WTC11 (cell line): ENCODE measurements at regions not wholly inside any gene's neighbourhood (a gene's known extent, or its start where the extent isn't known, plus 50 kb on each side); places are given as distances from the start of the nearest gene placed in this dataset.

Experiments
- CBFB ChIP-seq: sonication (generic); formaldehyde crosslinking; IDR thresholded peaks from 2 replicates; pipeline ENCODE4 v1.8.1; 2022; ENCODE audit warnings: mild to moderate bottlenecking, low read depth, missing genetic modification reagents
- CREB1 ChIP-seq: sonication (generic); formaldehyde crosslinking; IDR thresholded peaks from 2 replicates; pipeline ENCODE4 v1.8.0; 2023; ENCODE audit warnings: mild to moderate bottlenecking, missing genetic modification reagents
- FOXJ3 ChIP-seq: sonication (generic); formaldehyde crosslinking; IDR thresholded peaks from 2 replicates; pipeline ENCODE4 v1.9.0; 2021; ENCODE audit warnings: missing genetic modification reagents, mild to moderate bottlenecking, borderline replicate concordance
- FOXK1 ChIP-seq: sonication (generic); formaldehyde crosslinking; IDR thresholded peaks from 2 replicates; pipeline ENCODE4 v1.8.0; 2022; ENCODE audit warnings: mild to moderate bottlenecking, moderate library complexity, missing genetic modification reagents
- IRF2 ChIP-seq: sonication (generic); formaldehyde crosslinking; IDR thresholded peaks from 2 replicates; pipeline ENCODE4 v1.8.0; 2022; ENCODE audit warnings: low read depth, missing genetic modification reagents, borderline replicate concordance
- JUN ChIP-seq: sonication (generic); formaldehyde crosslinking; IDR thresholded peaks from 2 replicates; pipeline ENCODE4 v1.8.0; 2023; ENCODE audit warnings: mild to moderate bottlenecking, missing genetic modification reagents
- MXD4 ChIP-seq: fragments of 250-450 bp; sonication (Bioruptor Pico); IDR thresholded peaks from 2 replicates; pipeline ENCODE4 v1.8.0; 2021; ENCODE audit warnings: mild to moderate bottlenecking, moderate library complexity, borderline replicate concordance
- MYBL2 ChIP-seq: sonication (generic); formaldehyde crosslinking; IDR thresholded peaks from 2 replicates; pipeline ENCODE4 v1.8.1; 2023; ENCODE audit warnings: mild to moderate bottlenecking, moderate library complexity, missing genetic modification reagents
- NR2C2 ChIP-seq: sonication (generic); formaldehyde crosslinking; IDR thresholded peaks from 2 replicates; pipeline ENCODE4 v1.8.0; 2022; ENCODE audit warnings: mild to moderate bottlenecking, missing genetic modification reagents
- PRRX2 ChIP-seq: fragments of 250-450 bp; sonication (Bioruptor Pico); IDR thresholded peaks from 2 replicates; pipeline ENCODE4 v1.8.0; 2021; ENCODE audit warnings: mild to moderate bottlenecking
- SMAD4 ChIP-seq: sonication (generic); formaldehyde crosslinking; IDR thresholded peaks from 2 replicates; pipeline ENCODE4 v1.8.0; 2022; ENCODE audit warnings: mild to moderate bottlenecking, missing genetic modification reagents
- SP1 ChIP-seq: sonication (generic); formaldehyde crosslinking; conservative IDR thresholded peaks from 2 replicates; pipeline ENCODE4 v1.8.1; 2022; ENCODE audit warnings: missing genetic modification reagents
- TCF7 ChIP-seq: sonication (generic); formaldehyde crosslinking; IDR thresholded peaks from 2 replicates; pipeline ENCODE4 v1.8.0; 2022; ENCODE audit warnings: mild to moderate bottlenecking, low read depth, missing genetic modification reagents, moderate library complexity
- TP53 ChIP-seq: sonication (generic); formaldehyde crosslinking; IDR thresholded peaks from 2 replicates; pipeline ENCODE4 v1.8.1; 2023; ENCODE audit warnings: mild to moderate bottlenecking, missing genetic modification reagents
- ZBTB21 ChIP-seq: sonication (generic); formaldehyde crosslinking; IDR thresholded peaks from 2 replicates; pipeline ENCODE4 v1.8.1; 2023; ENCODE audit warnings: mild to moderate bottlenecking, missing genetic modification reagents, borderline replicate concordance
- ZNF232 ChIP-seq: sonication (generic); formaldehyde crosslinking; IDR thresholded peaks from 2 replicates; pipeline ENCODE4 v1.8.0; 2022; ENCODE audit warnings: mild to moderate bottlenecking, missing genetic modification reagents
- ZNF416 ChIP-seq: fragments of 250-450 bp; sonication (Bioruptor Pico); IDR thresholded peaks from 2 replicates; pipeline ENCODE4 v1.9.0; 2021; ENCODE audit warnings: mild to moderate bottlenecking, inconsistent platforms
- TF ChIP-seq, protein P1 (sequence below): sonication (generic); formaldehyde crosslinking; IDR thresholded peaks from 2 replicates; pipeline ENCODE4 v1.8.0; 2023; ENCODE audit warnings: missing genetic modification reagents, mild to moderate bottlenecking, borderline replicate concordance
- TF ChIP-seq, protein P2 (sequence below): sonication (generic); formaldehyde crosslinking; IDR thresholded peaks from 2 replicates; pipeline ENCODE4 v1.8.1; 2023; ENCODE audit warnings: mild to moderate bottlenecking, missing genetic modification reagents, moderate library complexity
- TF ChIP-seq, protein P3 (sequence below): sonication (generic); formaldehyde crosslinking; IDR thresholded peaks from 2 replicates; pipeline ENCODE4 v1.8.0; 2022; ENCODE audit warnings: mild to moderate bottlenecking, missing genetic modification reagents
- TF ChIP-seq, protein P4 (sequence below): sonication (generic); formaldehyde crosslinking; IDR thresholded peaks from 2 replicates; pipeline ENCODE4 v1.8.0; 2022; ENCODE audit warnings: mild to moderate bottlenecking, missing genetic modification reagents
- TF ChIP-seq, protein P5 (sequence below): sonication (generic); formaldehyde crosslinking; IDR thresholded peaks from 2 replicates; pipeline ENCODE4 v1.8.1; 2022; ENCODE audit warnings: missing genetic modification reagents, borderline replicate concordance
- TF ChIP-seq, protein P6 (sequence below): sonication (generic); formaldehyde crosslinking; IDR thresholded peaks from 2 replicates; pipeline ENCODE4 v1.8.0; 2023; ENCODE audit warnings: missing genetic modification reagents
- TF ChIP-seq, protein P7 (sequence below): sonication (generic); formaldehyde crosslinking; IDR thresholded peaks from 2 replicates; pipeline ENCODE4 v1.8.0; 2023; ENCODE audit warnings: mild to moderate bottlenecking, missing genetic modification reagents
- TF ChIP-seq, protein P8 (sequence below): sonication (generic); formaldehyde crosslinking; IDR thresholded peaks from 2 replicates; pipeline ENCODE4 v1.8.1; 2022; ENCODE audit warnings: mild to moderate bottlenecking, missing genetic modification reagents, moderate library complexity, borderline replicate concordance

DNA sequence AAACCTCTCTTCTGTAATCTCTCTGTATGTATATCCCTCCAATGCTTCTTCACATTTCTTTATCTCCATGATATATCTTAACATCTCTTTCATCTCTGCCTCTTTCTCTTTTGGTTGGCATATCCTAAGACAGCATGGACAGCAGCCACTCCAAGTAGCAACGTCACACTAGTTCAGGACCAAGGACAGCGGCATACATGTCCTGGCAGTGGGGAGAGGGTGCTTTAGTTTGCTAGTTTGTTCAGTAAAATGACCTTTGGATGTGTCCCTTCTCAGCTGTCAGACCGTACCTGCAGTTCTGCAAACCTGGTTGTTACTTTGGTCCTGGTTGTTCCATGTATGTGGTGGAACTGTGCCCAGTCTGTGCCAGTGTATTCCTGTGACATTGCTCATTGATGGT is 225.6 kb upstream of the ROPN1 start (continued):
- TF ChIP-seq, protein P1, sequence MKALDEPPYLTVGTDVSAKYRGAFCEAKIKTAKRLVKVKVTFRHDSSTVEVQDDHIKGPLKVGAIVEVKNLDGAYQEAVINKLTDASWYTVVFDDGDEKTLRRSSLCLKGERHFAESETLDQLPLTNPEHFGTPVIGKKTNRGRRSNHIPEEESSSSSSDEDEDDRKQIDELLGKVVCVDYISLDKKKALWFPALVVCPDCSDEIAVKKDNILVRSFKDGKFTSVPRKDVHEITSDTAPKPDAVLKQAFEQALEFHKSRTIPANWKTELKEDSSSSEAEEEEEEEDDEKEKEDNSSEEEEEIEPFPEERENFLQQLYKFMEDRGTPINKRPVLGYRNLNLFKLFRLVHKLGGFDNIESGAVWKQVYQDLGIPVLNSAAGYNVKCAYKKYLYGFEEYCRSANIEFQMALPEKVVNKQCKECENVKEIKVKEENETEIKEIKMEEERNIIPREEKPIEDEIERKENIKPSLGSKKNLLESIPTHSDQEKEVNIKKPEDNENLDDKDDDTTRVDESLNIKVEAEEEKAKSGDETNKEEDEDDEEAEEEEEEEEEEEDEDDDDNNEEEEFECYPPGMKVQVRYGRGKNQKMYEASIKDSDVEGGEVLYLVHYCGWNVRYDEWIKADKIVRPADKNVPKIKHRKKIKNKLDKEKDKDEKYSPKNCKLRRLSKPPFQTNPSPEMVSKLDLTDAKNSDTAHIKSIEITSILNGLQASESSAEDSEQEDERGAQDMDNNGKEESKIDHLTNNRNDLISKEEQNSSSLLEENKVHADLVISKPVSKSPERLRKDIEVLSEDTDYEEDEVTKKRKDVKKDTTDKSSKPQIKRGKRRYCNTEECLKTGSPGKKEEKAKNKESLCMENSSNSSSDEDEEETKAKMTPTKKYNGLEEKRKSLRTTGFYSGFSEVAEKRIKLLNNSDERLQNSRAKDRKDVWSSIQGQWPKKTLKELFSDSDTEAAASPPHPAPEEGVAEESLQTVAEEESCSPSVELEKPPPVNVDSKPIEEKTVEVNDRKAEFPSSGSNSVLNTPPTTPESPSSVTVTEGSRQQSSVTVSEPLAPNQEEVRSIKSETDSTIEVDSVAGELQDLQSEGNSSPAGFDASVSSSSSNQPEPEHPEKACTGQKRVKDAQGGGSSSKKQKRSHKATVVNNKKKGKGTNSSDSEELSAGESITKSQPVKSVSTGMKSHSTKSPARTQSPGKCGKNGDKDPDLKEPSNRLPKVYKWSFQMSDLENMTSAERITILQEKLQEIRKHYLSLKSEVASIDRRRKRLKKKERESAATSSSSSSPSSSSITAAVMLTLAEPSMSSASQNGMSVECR (CRISPR knock-in tag) = peak; percentile 93; the same call in 1 of the 2 replicates
- TF ChIP-seq PRRX2 (CRISPR knock-in tag) (no peak), ZNF232 (peak; percentile 97), TCF7 (CRISPR knock-in tag) (0 out of 2 replicates have a peak, but pooled peaks have one; percentile 42), JUN (CRISPR knock-in tag) (peak; percentile 91; the same call in 1 of the 2 replicates), MYBL2 (peak; percentile 53; the same call in 1 of the 2 replicates), ZBTB21 (CRISPR knock-in tag) (peak; percentile 90), MXD4 (CRISPR knock-in tag) (no peak), TP53 (CRISPR knock-in tag) (peak; percentile 84), NR2C2 (CRISPR knock-in tag) (0 out of 2 replicates have a peak, but pooled peaks have one; percentile 49), CREB1 (peak; percentile 77; the same call in 1 of the 2 replicates), FOXJ3 (no peak), ZNF416 (CRISPR knock-in tag) (no peak), SMAD4 (peak; percentile 87; the same call in 1 of the 2 replicates), FOXK1 (CRISPR knock-in tag) (peak; percentile 50; the same call in 1 of the 2 replicates), SP1 (CRISPR knock-in tag) (0 out of 2 replicates have a peak, but pooled peaks have one; percentile 23), IRF2 (CRISPR knock-in tag) (peak; percentile 78; the same call in 1 of the 2 replicates), CBFB (CRISPR knock-in tag) (0 out of 2 replicates have a peak, but pooled peaks have one; percentile 36)
- TF ChIP-seq, protein P2, sequence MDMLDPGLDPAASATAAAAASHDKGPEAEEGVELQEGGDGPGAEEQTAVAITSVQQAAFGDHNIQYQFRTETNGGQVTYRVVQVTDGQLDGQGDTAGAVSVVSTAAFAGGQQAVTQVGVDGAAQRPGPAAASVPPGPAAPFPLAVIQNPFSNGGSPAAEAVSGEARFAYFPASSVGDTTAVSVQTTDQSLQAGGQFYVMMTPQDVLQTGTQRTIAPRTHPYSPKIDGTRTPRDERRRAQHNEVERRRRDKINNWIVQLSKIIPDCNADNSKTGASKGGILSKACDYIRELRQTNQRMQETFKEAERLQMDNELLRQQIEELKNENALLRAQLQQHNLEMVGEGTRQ = 0 out of 2 replicates have a peak, but pooled peaks have one; percentile 13
- TF ChIP-seq, protein P3, sequence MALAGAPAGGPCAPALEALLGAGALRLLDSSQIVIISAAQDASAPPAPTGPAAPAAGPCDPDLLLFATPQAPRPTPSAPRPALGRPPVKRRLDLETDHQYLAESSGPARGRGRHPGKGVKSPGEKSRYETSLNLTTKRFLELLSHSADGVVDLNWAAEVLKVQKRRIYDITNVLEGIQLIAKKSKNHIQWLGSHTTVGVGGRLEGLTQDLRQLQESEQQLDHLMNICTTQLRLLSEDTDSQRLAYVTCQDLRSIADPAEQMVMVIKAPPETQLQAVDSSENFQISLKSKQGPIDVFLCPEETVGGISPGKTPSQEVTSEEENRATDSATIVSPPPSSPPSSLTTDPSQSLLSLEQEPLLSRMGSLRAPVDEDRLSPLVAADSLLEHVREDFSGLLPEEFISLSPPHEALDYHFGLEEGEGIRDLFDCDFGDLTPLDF (CRISPR knock-in tag) = 0 out of 2 replicates have a peak, but pooled peaks have one; percentile 59
- TF ChIP-seq, protein P4, sequence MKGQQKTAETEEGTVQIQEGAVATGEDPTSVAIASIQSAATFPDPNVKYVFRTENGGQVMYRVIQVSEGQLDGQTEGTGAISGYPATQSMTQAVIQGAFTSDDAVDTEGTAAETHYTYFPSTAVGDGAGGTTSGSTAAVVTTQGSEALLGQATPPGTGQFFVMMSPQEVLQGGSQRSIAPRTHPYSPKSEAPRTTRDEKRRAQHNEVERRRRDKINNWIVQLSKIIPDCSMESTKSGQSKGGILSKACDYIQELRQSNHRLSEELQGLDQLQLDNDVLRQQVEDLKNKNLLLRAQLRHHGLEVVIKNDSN (CRISPR knock-in tag) = peak; percentile 70; the same call in 1 of the 2 replicates
- TF ChIP-seq, protein P5, sequence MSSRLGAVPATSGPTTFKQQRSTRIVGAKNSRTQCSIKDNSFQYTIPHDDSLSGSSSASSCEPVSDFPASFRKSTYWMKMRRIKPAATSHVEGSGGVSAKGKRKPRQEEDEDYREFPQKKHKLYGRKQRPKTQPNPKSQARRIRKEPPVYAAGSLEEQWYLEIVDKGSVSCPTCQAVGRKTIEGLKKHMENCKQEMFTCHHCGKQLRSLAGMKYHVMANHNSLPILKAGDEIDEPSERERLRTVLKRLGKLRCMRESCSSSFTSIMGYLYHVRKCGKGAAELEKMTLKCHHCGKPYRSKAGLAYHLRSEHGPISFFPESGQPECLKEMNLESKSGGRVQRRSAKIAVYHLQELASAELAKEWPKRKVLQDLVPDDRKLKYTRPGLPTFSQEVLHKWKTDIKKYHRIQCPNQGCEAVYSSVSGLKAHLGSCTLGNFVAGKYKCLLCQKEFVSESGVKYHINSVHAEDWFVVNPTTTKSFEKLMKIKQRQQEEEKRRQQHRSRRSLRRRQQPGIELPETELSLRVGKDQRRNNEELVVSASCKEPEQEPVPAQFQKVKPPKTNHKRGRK (CRISPR knock-in tag) = no peak
- TF ChIP-seq, protein P6, sequence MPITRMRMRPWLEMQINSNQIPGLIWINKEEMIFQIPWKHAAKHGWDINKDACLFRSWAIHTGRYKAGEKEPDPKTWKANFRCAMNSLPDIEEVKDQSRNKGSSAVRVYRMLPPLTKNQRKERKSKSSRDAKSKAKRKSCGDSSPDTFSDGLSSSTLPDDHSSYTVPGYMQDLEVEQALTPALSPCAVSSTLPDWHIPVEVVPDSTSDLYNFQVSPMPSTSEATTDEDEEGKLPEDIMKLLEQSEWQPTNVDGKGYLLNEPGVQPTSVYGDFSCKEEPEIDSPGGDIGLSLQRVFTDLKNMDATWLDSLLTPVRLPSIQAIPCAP (CRISPR knock-in tag) = 0 out of 2 replicates have a peak, but pooled peaks have one; percentile 63
- TF ChIP-seq, protein P7, sequence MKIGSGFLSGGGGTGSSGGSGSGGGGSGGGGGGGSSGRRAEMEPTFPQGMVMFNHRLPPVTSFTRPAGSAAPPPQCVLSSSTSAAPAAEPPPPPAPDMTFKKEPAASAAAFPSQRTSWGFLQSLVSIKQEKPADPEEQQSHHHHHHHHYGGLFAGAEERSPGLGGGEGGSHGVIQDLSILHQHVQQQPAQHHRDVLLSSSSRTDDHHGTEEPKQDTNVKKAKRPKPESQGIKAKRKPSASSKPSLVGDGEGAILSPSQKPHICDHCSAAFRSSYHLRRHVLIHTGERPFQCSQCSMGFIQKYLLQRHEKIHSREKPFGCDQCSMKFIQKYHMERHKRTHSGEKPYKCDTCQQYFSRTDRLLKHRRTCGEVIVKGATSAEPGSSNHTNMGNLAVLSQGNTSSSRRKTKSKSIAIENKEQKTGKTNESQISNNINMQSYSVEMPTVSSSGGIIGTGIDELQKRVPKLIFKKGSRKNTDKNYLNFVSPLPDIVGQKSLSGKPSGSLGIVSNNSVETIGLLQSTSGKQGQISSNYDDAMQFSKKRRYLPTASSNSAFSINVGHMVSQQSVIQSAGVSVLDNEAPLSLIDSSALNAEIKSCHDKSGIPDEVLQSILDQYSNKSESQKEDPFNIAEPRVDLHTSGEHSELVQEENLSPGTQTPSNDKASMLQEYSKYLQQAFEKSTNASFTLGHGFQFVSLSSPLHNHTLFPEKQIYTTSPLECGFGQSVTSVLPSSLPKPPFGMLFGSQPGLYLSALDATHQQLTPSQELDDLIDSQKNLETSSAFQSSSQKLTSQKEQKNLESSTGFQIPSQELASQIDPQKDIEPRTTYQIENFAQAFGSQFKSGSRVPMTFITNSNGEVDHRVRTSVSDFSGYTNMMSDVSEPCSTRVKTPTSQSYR = 0 out of 2 replicates have a peak, but pooled peaks have one; percentile 67
- TF ChIP-seq, protein P8, sequence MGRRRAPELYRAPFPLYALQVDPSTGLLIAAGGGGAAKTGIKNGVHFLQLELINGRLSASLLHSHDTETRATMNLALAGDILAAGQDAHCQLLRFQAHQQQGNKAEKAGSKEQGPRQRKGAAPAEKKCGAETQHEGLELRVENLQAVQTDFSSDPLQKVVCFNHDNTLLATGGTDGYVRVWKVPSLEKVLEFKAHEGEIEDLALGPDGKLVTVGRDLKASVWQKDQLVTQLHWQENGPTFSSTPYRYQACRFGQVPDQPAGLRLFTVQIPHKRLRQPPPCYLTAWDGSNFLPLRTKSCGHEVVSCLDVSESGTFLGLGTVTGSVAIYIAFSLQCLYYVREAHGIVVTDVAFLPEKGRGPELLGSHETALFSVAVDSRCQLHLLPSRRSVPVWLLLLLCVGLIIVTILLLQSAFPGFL = peak; percentile 76; the same call in 1 of the 2 replicates
